ENCODE measurements at regions not wholly inside any gene's neighbourhood (a gene's known extent, or its start where the extent isn't known, plus 50 kb on each side); places are given as distances from the start of the nearest gene placed in this dataset.
A peak's percentile ranks its signal among the peaks of the same experiment; 100 is the strongest.

GRCh38 chr3:76570436-76571057 lies 469.4 kb upstream of the ROBO2 start:
- H3K79me2 ChIP-seq (ENCODE audit: control insufficient read depth, insufficient read depth, low read length) = no peaks in the 10 kb centered on the region
- H3K4me2 ChIP-seq (replicated peaks; ENCODE audit: low read depth, low read length, poor library complexity, severe bottlenecking) = no peak overlapping the region
- intact Hi-C loops (cut with micrococcal nuclease) = no loop called here
- WGBS (ENCODE audit: insufficient coverage) = no CpG with 5 or more reads among the region's 3 CpGs
- H4K20me1 ChIP-seq (ENCODE audit: control insufficient read depth, insufficient read depth, low read length, poor library complexity, severe bottlenecking) = no peaks in the 10 kb centered on the region
- no peak overlapping the region for H3K9ac ChIP-seq (ENCODE audit: low read length)
- no peak overlapping the region for H3K4me3 ChIP-seq (ENCODE audit: control extremely low read depth in 1 of 5, extremely low read depth in 1 of 5, insufficient read depth in 1 of 5, low read depth in 2 of 5, low read length in 4 of 5)
- Mint-ChIP-seq H3K27ac (no peak overlapping the region), H3K9me3 (ENCODE audit: insufficient read depth) (peaks cover 2% of the 10 kb centered on the region), H3K27me3 (no peaks in the 10 kb centered on the region), H3K4me1 (no peaks in the 10 kb centered on the region), H3K4me3 (no peak overlapping the region)
- no peaks in the 10 kb centered on the region for H3K36me3 ChIP-seq (replicated peaks in 1 of 2; ENCODE audit: control extremely low read depth in 1 of 2, control insufficient read depth in 1 of 2, extremely low read depth in 1 of 2, insufficient read depth in 2 of 2, low read length in 1 of 2)
- DNase-seq = no peak
- H3K27ac ChIP-seq (ENCODE audit: low read length in 2 of 2) = no peak overlapping the region
- TF ChIP-seq CTCF (IDR thresholded peaks at IDR 0.05) = peak; percentile 18
- TF ChIP-seq EZH2 (IDR thresholded peaks at IDR 0.05; ENCODE audit: borderline replicate concordance, insufficient read depth, low read depth, low read length, poor library complexity, severe bottlenecking) = no peak
- no peak for ATAC-seq (ENCODE audit: low read depth)
- no peaks in the 10 kb centered on the region for H3K4me1 ChIP-seq (ENCODE audit: control insufficient read depth in 2 of 2, insufficient read depth in 2 of 2, low read length in 2 of 2)
- H3K9me3 ChIP-seq (ENCODE audit: control extremely low read depth in 1 of 3, control insufficient read depth in 2 of 3, insufficient read depth in 1 of 3, low read length in 2 of 3) = no peaks in the 10 kb centered on the region
- no peaks in the 10 kb centered on the region for H3K27me3 ChIP-seq (replicated peaks in 1 of 4; ENCODE audit: control extremely low read depth in 1 of 4, control insufficient read depth in 3 of 4, insufficient read depth in 4 of 4, low read length in 3 of 4)
- CTCF ChIA-PET = interaction anchor here (0.6 to 1.3 kb wide), 2 partner anchors 9 to 385 kb away, joined by 3 to 5 read pairs; no protein-coding TSS in a partner anchor
- POLR2A ChIA-PET = no interaction called here
- no peak overlapping the region for H2AFZ ChIP-seq (ENCODE audit: insufficient read depth, low read depth, low read length, poor library complexity, severe bottlenecking)

DNA sequence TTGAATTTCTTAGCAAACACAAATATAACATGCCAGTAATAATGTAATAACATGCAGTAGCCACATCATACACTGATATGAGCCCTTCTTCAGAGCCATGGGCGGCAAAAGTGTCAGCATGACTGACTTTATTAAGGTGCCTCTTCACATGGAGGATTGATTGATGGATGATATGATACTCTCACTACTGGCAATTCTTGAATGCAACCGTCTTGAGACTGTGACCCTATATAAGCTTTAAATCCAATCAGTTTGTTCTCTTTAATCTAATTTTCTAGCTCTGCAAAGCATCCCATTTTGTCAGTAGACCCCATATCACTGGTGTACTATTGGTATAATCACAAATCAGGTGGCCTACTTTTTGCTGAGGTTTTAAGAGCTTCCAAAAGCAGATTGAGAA lies 463.7 kb upstream of the ROBO2 start:
- Histone ChIP-seq H3K9me3 (ENCODE audit: control extremely low read depth in 1 of 3, control insufficient read depth in 2 of 3, insufficient read depth in 1 of 3, low read length in 2 of 3) (no peaks in the 10 kb centered on the region), H2AFZ (ENCODE audit: insufficient read depth, low read depth, low read length, poor library complexity, severe bottlenecking) (no peak overlapping the region), H3K4me1 (ENCODE audit: control insufficient read depth in 2 of 2, insufficient read depth in 2 of 2, low read length in 2 of 2) (no peaks in the 10 kb centered on the region), H3K9ac (ENCODE audit: low read length) (no peak overlapping the region), H3K36me3 (replicated peaks in 1 of 2; ENCODE audit: control extremely low read depth in 1 of 2, control insufficient read depth in 1 of 2, extremely low read depth in 1 of 2, insufficient read depth in 2 of 2, low read length in 1 of 2) (no peaks in the 10 kb centered on the region), H3K27ac (ENCODE audit: low read length in 2 of 2) (no peak overlapping the region), H3K79me2 (ENCODE audit: control insufficient read depth, insufficient read depth, low read length) (no peaks in the 10 kb centered on the region), H3K4me3 (ENCODE audit: control extremely low read depth in 1 of 5, extremely low read depth in 1 of 5, insufficient read depth in 1 of 5, low read depth in 2 of 5, low read length in 4 of 5) (no peak overlapping the region), H3K4me2 (replicated peaks; ENCODE audit: low read depth, low read length, poor library complexity, severe bottlenecking) (no peak overlapping the region), H4K20me1 (ENCODE audit: control insufficient read depth, insufficient read depth, low read length, poor library complexity, severe bottlenecking) (no peaks in the 10 kb centered on the region), H3K27me3 (replicated peaks in 1 of 4; ENCODE audit: control extremely low read depth in 1 of 4, control insufficient read depth in 3 of 4, insufficient read depth in 4 of 4, low read length in 3 of 4) (no peaks in the 10 kb centered on the region)
- no CpG with 5 or more reads among the region's 2 CpGs for WGBS (ENCODE audit: insufficient coverage)
- DNase-seq = no peak
- no peak overlapping the region for H3K4me3 Mint-ChIP-seq
- ChIA-PET POLR2A (no interaction called here), CTCF (no interaction called here)
- H3K27me3 Mint-ChIP-seq = no peaks in the 10 kb centered on the region
- H3K27ac Mint-ChIP-seq = no peak overlapping the region
- no peaks in the 10 kb centered on the region for H3K4me1 Mint-ChIP-seq
- intact Hi-C loops (cut with micrococcal nuclease) = no loop called here
- H3K9me3 Mint-ChIP-seq (ENCODE audit: insufficient read depth) = no peaks in the 10 kb centered on the region
- ATAC-seq (ENCODE audit: low read depth) = no peak
- TF ChIP-seq EZH2 (IDR thresholded peaks at IDR 0.05; ENCODE audit: borderline replicate concordance, insufficient read depth, low read depth, low read length, poor library complexity, severe bottlenecking) = no peak
- TF ChIP-seq CTCF (IDR thresholded peaks at IDR 0.05) = no peak
